DOHH2 (cell line): ENCODE measurements at regions not wholly inside any gene's neighbourhood (a gene's known extent, or its start where the extent isn't known, plus 50 kb on each side); places are given as distances from the start of the nearest gene placed in this dataset.

ENCODE experiments used
- H3F3A ChIP-seq: fragments of 200-600 bp; sonication (generic), shearing (Covaris generic); 2 replicates; pipeline ENCODE4 v1.6.0; 2016; ENCODE audit warnings: antibody characterized with exemption, mild to moderate bottlenecking; ENCODE audit not compliant: control insufficient read depth, insufficient read depth
- H3K27ac ChIP-seq: fragments of 200-600 bp; sonication (generic); 2 replicates; pipeline ENCODE4 v1.5.1; 2014; ENCODE audit warnings: low read depth, mild to moderate bottlenecking, low read length, moderate library complexity
- H3K27me3 ChIP-seq: fragments of 200-600 bp; sonication (generic); 2 replicates; pipeline ENCODE4 v1.6.1; 2014; ENCODE audit warnings: mild to moderate bottlenecking, low read length, mixed read lengths; ENCODE audit not compliant: control insufficient read depth
- H3K36me3 ChIP-seq: fragments of 200-600 bp; sonication (generic); 2 replicates; pipeline ENCODE4 v1.6.1; 2014; ENCODE audit warnings: mild to moderate bottlenecking, low read length, moderate library complexity, mixed read lengths; ENCODE audit not compliant: control insufficient read depth
- H3K4me1 ChIP-seq: fragments of 200-600 bp; sonication (generic); 2 replicates; pipeline ENCODE4 v1.6.1; 2014; ENCODE audit warnings: mild to moderate bottlenecking, low read length, mixed read lengths; ENCODE audit not compliant: control insufficient read depth
- H3K4me2 ChIP-seq: fragments of 200-600 bp; sonication (generic); 2 replicates; pipeline ENCODE4 v1.6.0; 2014; ENCODE audit warnings: mild to moderate bottlenecking, low read length, moderate library complexity
- H3K4me3 ChIP-seq: fragments of 200-600 bp; sonication (generic); 2 replicates; pipeline ENCODE4 v1.5.1; 2014; ENCODE audit warnings: mild to moderate bottlenecking, low read length, mixed read lengths
- H3K79me2 ChIP-seq: fragments of 200-600 bp; sonication (generic); 2 replicates; pipeline ENCODE4 v1.6.1; 2014; ENCODE audit warnings: mild to moderate bottlenecking, low read length, mixed read lengths; ENCODE audit not compliant: control insufficient read depth
- H3K9me2 ChIP-seq: fragments of 200-600 bp; sonication (generic); replicated peaks from 2 replicates; pipeline ENCODE4 v1.6.1; 2014; ENCODE audit warnings: mild to moderate bottlenecking, low read length, mixed read lengths; ENCODE audit not compliant: control insufficient read depth
- H3K9me3 ChIP-seq: fragments of 200-600 bp; sonication (generic); 2 replicates; pipeline ENCODE4 v1.6.1; 2014; ENCODE audit warnings: antibody characterized with exemption, low read length, mixed read lengths; ENCODE audit not compliant: control insufficient read depth, insufficient read depth
- H4K20me1 ChIP-seq: fragments of 200-600 bp; sonication (generic); 2 replicates; pipeline ENCODE4 v1.6.0; 2014; ENCODE audit warnings: low read depth, mild to moderate bottlenecking, antibody characterized with exemption, low read length, moderate library complexity; ENCODE audit not compliant: control insufficient read depth, insufficient read depth
- CTCF ChIP-seq: fragments of 200-600 bp; sonication (generic); IDR thresholded peaks from one replicate; pipeline ENCODE4 v1.5.1; 2014; ENCODE audit warnings: antibody characterized with exemption, mild to moderate bottlenecking, low read depth, low read length; ENCODE audit not compliant: poor library complexity, severe bottlenecking
- EZH2phosphoT487 ChIP-seq: fragments of 200-600 bp; sonication (generic); IDR thresholded peaks from 2 replicates; pipeline ENCODE4 v1.6.1; 2017; ENCODE audit warnings: borderline replicate concordance, mild to moderate bottlenecking, antibody characterized with exemption, low read length, moderate library complexity, mixed read lengths

- TF ChIP-seq CTCF = no peak
- TF ChIP-seq EZH2phosphoT487 = no peak
- H3K79me2 ChIP-seq = no peaks in the 10 kb centered on the region
- H3K27me3 ChIP-seq = no peaks in the 10 kb centered on the region
- no peaks in the 10 kb centered on the region for H3K36me3 ChIP-seq
- no peaks in the 10 kb centered on the region for H4K20me1 ChIP-seq
- H3K9me3 ChIP-seq = no peaks in the 10 kb centered on the region
- H3K27ac ChIP-seq = no peak overlapping the region
- H3K4me2 ChIP-seq = no peak overlapping the region
- no peaks in the 10 kb centered on the region for H3F3A ChIP-seq
- no peaks in the 10 kb centered on the region for H3K4me1 ChIP-seq
- no peaks in the 10 kb centered on the region for H3K9me2 ChIP-seq
- H3K4me3 ChIP-seq = no peak overlapping the region
Observed at GRCh38 chr2:5977477-5977876, 285.3 kb downstream of the SOX11 start.

- Histone ChIP-seq H3K4me3 (no peak overlapping the region), H3K27ac (no peak overlapping the region), H3K4me2 (no peak overlapping the region), H3F3A (no peaks in the 10 kb centered on the region), H4K20me1 (no peaks in the 10 kb centered on the region), H3K4me1 (no peaks in the 10 kb centered on the region), H3K79me2 (no peaks in the 10 kb centered on the region), H3K9me2 (no peaks in the 10 kb centered on the region), H3K9me3 (no peaks in the 10 kb centered on the region), H3K27me3 (no peaks in the 10 kb centered on the region), H3K36me3 (no peaks in the 10 kb centered on the region)
- TF ChIP-seq CTCF = no peak
- TF ChIP-seq EZH2phosphoT487 = no peak
Observed at GRCh38 chr2:5978131-5978751, 286.1 kb downstream of the SOX11 start.

GRCh38 chr2:5980450-5981190 lies 288.4 kb downstream of the SOX11 start:
- no peaks in the 10 kb centered on the region for H3K9me2 ChIP-seq
- no peaks in the 10 kb centered on the region for H3F3A ChIP-seq
- no peak for TF ChIP-seq EZH2phosphoT487
- TF ChIP-seq CTCF = no peak
- no peaks in the 10 kb centered on the region for H3K9me3 ChIP-seq
- no peak overlapping the region for H3K27ac ChIP-seq
- no peak overlapping the region for H3K4me3 ChIP-seq
- H4K20me1 ChIP-seq = no peaks in the 10 kb centered on the region
- H3K4me1 ChIP-seq = no peaks in the 10 kb centered on the region
- H3K4me2 ChIP-seq = no peak overlapping the region
- no peaks in the 10 kb centered on the region for H3K79me2 ChIP-seq
- H3K27me3 ChIP-seq = no peaks in the 10 kb centered on the region
- no peaks in the 10 kb centered on the region for H3K36me3 ChIP-seq
